ENCODE measurements at regions not wholly inside any gene's neighbourhood (a gene's known extent, or its start where the extent isn't known, plus 50 kb on each side); places are given as distances from the start of the nearest gene placed in this dataset.

DNA sequence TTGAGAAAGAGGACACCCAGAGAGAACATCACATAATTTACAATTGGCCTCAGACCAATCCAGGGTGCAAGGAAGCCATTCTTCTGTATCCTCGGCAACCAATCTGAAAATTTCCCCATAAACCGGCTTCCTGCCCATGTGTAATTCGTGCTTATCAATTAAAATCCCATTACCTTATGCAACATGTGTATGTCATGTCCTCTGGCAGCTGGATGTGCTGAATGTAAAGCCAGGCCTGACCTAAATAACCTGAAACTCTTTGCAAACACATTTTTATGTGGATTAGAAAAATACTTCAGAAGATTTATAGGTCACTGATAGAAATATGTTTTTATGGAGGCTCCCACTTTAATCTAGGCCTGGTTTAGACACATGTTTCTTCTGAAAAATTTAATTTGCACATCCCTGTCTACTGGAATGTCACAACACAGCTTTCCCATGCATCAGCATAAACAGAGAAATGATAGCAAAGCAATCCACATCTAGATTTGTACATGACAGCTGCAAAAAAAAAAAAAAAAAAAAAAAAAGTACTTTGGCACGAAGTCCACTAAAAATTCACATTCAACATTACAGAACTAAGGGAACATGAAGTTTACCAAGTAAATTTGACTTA lies 69.4 kb upstream of the SAMSN1 start:
- no peak for TF ChIP-seq CTCF (IDR thresholded peaks at IDR 0.05)
- TF ChIP-seq POLR2A (IDR thresholded peaks at IDR 0.05), result no peak
